IPS-18a (cell line): ENCODE measurements at regions not wholly inside any gene's neighbourhood (a gene's known extent, or its start where the extent isn't known, plus 50 kb on each side); places are given as distances from the start of the nearest gene placed in this dataset.

Experiments
- H3K27ac ChIP-seq: one replicate; pipeline ENCODE4 v1.5.1; 2013; ENCODE audit warnings: low read length
- H3K27me3 ChIP-seq: one replicate; pipeline ENCODE4 v1.6.1; 2013; ENCODE audit warnings: mild to moderate bottlenecking, low read length; ENCODE audit not compliant: control insufficient read depth, insufficient read depth
- H3K36me3 ChIP-seq: one replicate; pipeline ENCODE4 v1.6.1; 2013; ENCODE audit warnings: low read depth, low read length; ENCODE audit not compliant: control insufficient read depth
- H3K4me1 ChIP-seq: one replicate; pipeline ENCODE4 v1.6.1; 2013; ENCODE audit warnings: low read depth, low read length; ENCODE audit not compliant: control insufficient read depth
- H3K4me3 ChIP-seq: one replicate; pipeline ENCODE4 v1.5.1; 2013; ENCODE audit warnings: low read length
- H3K9ac ChIP-seq: one replicate; pipeline ENCODE4 v1.6.1; 2013; ENCODE audit warnings: mild to moderate bottlenecking, low read length, moderate library complexity
- H3K9me3 ChIP-seq: one replicate; pipeline ENCODE4 v1.6.1; 2013; ENCODE audit warnings: low read depth, low read length; ENCODE audit not compliant: control insufficient read depth

GRCh38 chr10:64283621-64284020 is 762.4 kb downstream of the REEP3 start:
- Histone ChIP-seq H3K27ac (no peak overlapping the region), H3K9ac (no peak overlapping the region), H3K4me3 (no peak overlapping the region), H3K4me1 (no peaks in the 10 kb centered on the region), H3K9me3 (no peaks in the 10 kb centered on the region), H3K27me3 (no peaks in the 10 kb centered on the region), H3K36me3 (no peaks in the 10 kb centered on the region)

- Histone ChIP-seq H3K4me3 (no peak overlapping the region), H3K27ac (no peak overlapping the region), H3K4me1 (no peaks in the 10 kb centered on the region), H3K27me3 (no peaks in the 10 kb centered on the region), H3K36me3 (no peaks in the 10 kb centered on the region), H3K9me3 (no peaks in the 10 kb centered on the region), H3K9ac (no peak overlapping the region)
Observed at GRCh38 chr10:64286533-64286932, 765.3 kb downstream of the REEP3 start.

- Histone ChIP-seq H3K27me3 (no peaks in the 10 kb centered on the region), H3K4me3 (no peak overlapping the region), H3K36me3 (no peaks in the 10 kb centered on the region), H3K4me1 (no peaks in the 10 kb centered on the region), H3K9ac (no peak overlapping the region), H3K27ac (no peak overlapping the region), H3K9me3 (no peaks in the 10 kb centered on the region)
Observed at GRCh38 chr10:64288404-64288803, 767.2 kb downstream of the REEP3 start.

GRCh38 chr10:64303566-64303965 is 782.4 kb downstream of the REEP3 start:
- H3K27me3 ChIP-seq = no peaks in the 10 kb centered on the region
- H3K27ac ChIP-seq = no peak overlapping the region
- H3K36me3 ChIP-seq = no peaks in the 10 kb centered on the region
- H3K4me3 ChIP-seq = no peak overlapping the region
- no peak overlapping the region for H3K9ac ChIP-seq
- H3K4me1 ChIP-seq = peaks cover 5% of the 10 kb centered on the region
- H3K9me3 ChIP-seq = no peaks in the 10 kb centered on the region

- Histone ChIP-seq H3K4me1 (peaks cover 5% of the 10 kb centered on the region), H3K36me3 (no peaks in the 10 kb centered on the region), H3K27ac (no peak overlapping the region), H3K4me3 (no peak overlapping the region), H3K9ac (no peak overlapping the region), H3K27me3 (no peaks in the 10 kb centered on the region), H3K9me3 (no peaks in the 10 kb centered on the region)
Observed at GRCh38 chr10:64306729-64307327, 785.6 kb downstream of the REEP3 start.

- H3K4me3 ChIP-seq = no peak overlapping the region
- H3K9me3 ChIP-seq = no peaks in the 10 kb centered on the region
- no peaks in the 10 kb centered on the region for H3K36me3 ChIP-seq
- no peaks in the 10 kb centered on the region for H3K4me1 ChIP-seq
- no peaks in the 10 kb centered on the region for H3K27me3 ChIP-seq
- H3K27ac ChIP-seq = no peak overlapping the region
- no peak overlapping the region for H3K9ac ChIP-seq
Observed at GRCh38 chr10:64312876-64313275, 791.7 kb downstream of the REEP3 start.

- H3K27me3 ChIP-seq = no peaks in the 10 kb centered on the region
- no peaks in the 10 kb centered on the region for H3K36me3 ChIP-seq
- H3K27ac ChIP-seq = no peak overlapping the region
- H3K9ac ChIP-seq = no peak overlapping the region
- no peak overlapping the region for H3K4me3 ChIP-seq
- no peaks in the 10 kb centered on the region for H3K9me3 ChIP-seq
- H3K4me1 ChIP-seq = no peaks in the 10 kb centered on the region
Observed at GRCh38 chr10:64313967-64314366, 792.8 kb downstream of the REEP3 start.

- no peak overlapping the region for H3K9ac ChIP-seq
- no peaks in the 10 kb centered on the region for H3K36me3 ChIP-seq
- H3K4me1 ChIP-seq = no peaks in the 10 kb centered on the region
- no peak overlapping the region for H3K4me3 ChIP-seq
- H3K9me3 ChIP-seq = no peaks in the 10 kb centered on the region
- H3K27me3 ChIP-seq = no peaks in the 10 kb centered on the region
- H3K27ac ChIP-seq = no peak overlapping the region
Observed at GRCh38 chr10:64316416-64316815, 795.2 kb downstream of the REEP3 start.

GRCh38 chr10:64316833-64317232 is 795.6 kb downstream of the REEP3 start:
- no peak overlapping the region for H3K4me3 ChIP-seq
- no peak overlapping the region for H3K9ac ChIP-seq
- no peaks in the 10 kb centered on the region for H3K36me3 ChIP-seq
- no peak overlapping the region for H3K27ac ChIP-seq
- H3K27me3 ChIP-seq = no peaks in the 10 kb centered on the region
- H3K4me1 ChIP-seq = no peaks in the 10 kb centered on the region
- no peaks in the 10 kb centered on the region for H3K9me3 ChIP-seq

- Histone ChIP-seq H3K27me3 (no peaks in the 10 kb centered on the region), H3K27ac (no peak overlapping the region), H3K4me1 (no peaks in the 10 kb centered on the region), H3K36me3 (no peaks in the 10 kb centered on the region), H3K9ac (no peak overlapping the region), H3K4me3 (no peak overlapping the region), H3K9me3 (no peaks in the 10 kb centered on the region)
Observed at GRCh38 chr10:64320448-64320847, 799.2 kb downstream of the REEP3 start.

GRCh38 chr10:64329510-64329909 is 808.3 kb downstream of the REEP3 start:
- Histone ChIP-seq H3K4me1 (no peaks in the 10 kb centered on the region), H3K9ac (no peak overlapping the region), H3K36me3 (no peaks in the 10 kb centered on the region), H3K27me3 (no peaks in the 10 kb centered on the region), H3K4me3 (no peak overlapping the region), H3K9me3 (peaks cover 4% of the 10 kb centered on the region), H3K27ac (no peak overlapping the region)

GRCh38 chr10:64332551-64332950 is 811.4 kb downstream of the REEP3 start:
- no peak overlapping the region for H3K27ac ChIP-seq
- H3K9ac ChIP-seq = no peak overlapping the region
- no peak overlapping the region for H3K4me3 ChIP-seq
- no peaks in the 10 kb centered on the region for H3K27me3 ChIP-seq
- no peaks in the 10 kb centered on the region for H3K4me1 ChIP-seq
- no peaks in the 10 kb centered on the region for H3K36me3 ChIP-seq
- peaks cover 2% of the 10 kb centered on the region for H3K9me3 ChIP-seq
